ENCODE measurements at regions not wholly inside any gene's neighbourhood (a gene's known extent, or its start where the extent isn't known, plus 50 kb on each side); places are given as distances from the start of the nearest gene placed in this dataset.

GRCh38 chr3:194247350-194247740 is 103.8 kb downstream of the CPN2 start:
- TF ChIP-seq CTCF (IDR thresholded peaks at IDR 0.05 in 4 of 5, conservative IDR thresholded peaks at IDR 0.05 in 1 of 5) = no peak
- TF ChIP-seq POLR2A (IDR thresholded peaks at IDR 0.05) = no peak

Measured in gastrocnemius medialis (tissue), 4 donors.